NB4 (cell line): ENCODE measurements at regions not wholly inside any gene's neighbourhood (a gene's known extent, or its start where the extent isn't known, plus 50 kb on each side); places are given as distances from the start of the nearest gene placed in this dataset.
"Not testable (repeated sequence)": the region's sequence is repeated elsewhere in the genome, so short reads cannot be mapped to it uniquely, and the experiment has no call there.

Source experiments
- DNase-seq: peaks from one replicate; pipeline ENCODE4 v3.0.0; 2010; ENCODE audit warnings: low read depth
- H3K4me3 ChIP-seq: one replicate; pipeline ENCODE4 v1.5.1; 2011; ENCODE audit warnings: mild to moderate bottlenecking, low read depth, low read length, moderate library complexity
- CTCF ChIP-seq: IDR thresholded peaks from one replicate; pipeline ENCODE4 v1.5.1; 2012; ENCODE audit warnings: low read depth, low read length
- MAX ChIP-seq: IDR thresholded peaks from 2 replicates; pipeline ENCODE4 v1.6.1; 2011; ENCODE audit warnings: low read depth, low read length
- MYC ChIP-seq: IDR thresholded peaks from 2 replicates; pipeline ENCODE4 v1.6.1; 2011; ENCODE audit warnings: low read depth, low read length
- POLR2A ChIP-seq: IDR thresholded peaks from 2 replicates; pipeline ENCODE4 v1.6.1; 2011; ENCODE audit warnings: mild to moderate bottlenecking; ENCODE audit not compliant: insufficient read length; ENCODE audit errors: extremely low read depth

- TF ChIP-seq CTCF (no peak), POLR2A (no peak), MAX (no peak), MYC (no peak)
- DNase-seq, result no peak
- no peak overlapping the region for H3K4me3 ChIP-seq
Measured at GRCh38 chr7:131816391-131817007, 260.1 kb upstream of the PODXL start.

- no peak for TF ChIP-seq POLR2A
- TF ChIP-seq MAX, result no peak
- no peak for TF ChIP-seq CTCF
- no peak for TF ChIP-seq MYC
- no peak overlapping the region for H3K4me3 ChIP-seq
- no peak for DNase-seq
Measured at GRCh38 chr7:131808736-131809135, 252.3 kb upstream of the PODXL start.

GRCh38 chr7:131808156-131808555 lies 251.7 kb upstream of the PODXL start:
- not testable (repeated sequence) for H3K4me3 ChIP-seq, DNase-seq

- no peak overlapping the region for H3K4me3 ChIP-seq
- DNase-seq, result no peak
- TF ChIP-seq MAX (no peak), MYC (no peak), CTCF (no peak), POLR2A (no peak)
Measured at GRCh38 chr7:131803816-131804215, 247.4 kb upstream of the PODXL start.

- no peak overlapping the region for H3K4me3 ChIP-seq
- no peak for TF ChIP-seq MAX
- no peak for TF ChIP-seq MYC
- no peak for TF ChIP-seq CTCF
- no peak for TF ChIP-seq POLR2A
- DNase-seq, result no peak
Measured at GRCh38 chr7:131802195-131802864, 245.9 kb upstream of the PODXL start.

- TF ChIP-seq MAX (no peak), POLR2A (no peak), CTCF (no peak), MYC (no peak)
- no peak overlapping the region for H3K4me3 ChIP-seq
- DNase-seq, result no peak
Measured at GRCh38 chr7:131800531-131800930, 244.1 kb upstream of the PODXL start.
